CD4-positive, alpha-beta T cell treated with Interleukin-2 at 100 ng/mL for 4 hours (primary cell): ENCODE measurements at regions not wholly inside any gene's neighbourhood (a gene's known extent, or its start where the extent isn't known, plus 50 kb on each side); places are given as distances from the start of the nearest gene placed in this dataset.

ENCODE experiments used
- DNase-seq: peaks from one replicate; pipeline ENCODE4 v3.0.0-alpha.2; 2020; ENCODE audit warnings: low spot score

DNA sequence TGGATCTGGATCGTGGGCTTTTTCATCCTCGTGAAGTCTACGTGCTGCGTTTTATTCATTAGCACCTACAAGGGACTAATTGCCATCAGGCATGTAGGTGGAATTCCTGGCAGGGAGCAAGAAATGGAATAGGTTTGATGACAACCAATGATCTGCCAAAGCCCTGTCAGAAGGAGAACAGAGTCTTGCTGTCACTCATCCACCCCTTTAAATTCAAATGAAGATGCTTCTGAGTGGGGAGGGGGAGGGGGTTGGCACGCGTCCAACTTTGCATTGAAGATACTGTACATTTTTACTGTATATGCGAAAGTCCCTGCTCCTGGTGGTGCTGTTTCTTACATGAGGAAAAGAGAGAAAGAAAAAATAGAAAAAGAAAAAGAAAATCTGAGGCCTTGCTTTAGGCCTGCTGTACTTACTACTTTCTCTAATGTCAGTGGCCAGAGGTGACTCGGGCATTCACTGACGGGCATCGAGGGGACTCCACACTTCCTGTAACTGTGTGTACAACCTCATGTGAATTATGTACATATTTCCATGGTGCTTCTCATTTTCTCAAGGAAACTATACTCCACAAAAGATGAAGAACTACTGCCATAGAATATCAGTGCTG is 569.1 kb downstream of the INHBA start:
- no peak for DNase-seq

DNA sequence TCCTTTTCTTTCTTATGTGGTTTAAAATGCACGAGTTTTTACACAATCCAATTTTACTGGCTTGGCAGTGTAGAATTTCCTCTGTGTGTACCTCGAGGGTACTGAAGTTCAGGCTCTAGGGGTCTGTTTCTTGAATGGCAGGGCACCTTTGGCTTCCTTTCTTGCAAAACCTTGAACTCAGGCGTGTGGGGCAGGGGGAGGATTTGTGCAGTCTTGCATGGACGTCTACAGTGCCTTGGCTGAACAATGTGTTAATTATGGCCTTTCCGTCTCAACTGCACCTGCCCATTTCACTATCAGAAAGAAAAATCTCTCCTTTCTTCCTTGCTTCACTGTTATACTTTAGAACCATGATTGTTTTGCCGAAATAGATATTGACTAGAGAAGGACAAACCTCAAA is 570.9 kb downstream of the INHBA start:
- DNase-seq: no peak

- DNase-seq: no peak
Measured at GRCh38 chr7:41130561-41131236, 572.2 kb downstream of the INHBA start.

- no peak for DNase-seq
Measured at GRCh38 chr7:41130086-41130485, 572.8 kb downstream of the INHBA start.

DNA sequence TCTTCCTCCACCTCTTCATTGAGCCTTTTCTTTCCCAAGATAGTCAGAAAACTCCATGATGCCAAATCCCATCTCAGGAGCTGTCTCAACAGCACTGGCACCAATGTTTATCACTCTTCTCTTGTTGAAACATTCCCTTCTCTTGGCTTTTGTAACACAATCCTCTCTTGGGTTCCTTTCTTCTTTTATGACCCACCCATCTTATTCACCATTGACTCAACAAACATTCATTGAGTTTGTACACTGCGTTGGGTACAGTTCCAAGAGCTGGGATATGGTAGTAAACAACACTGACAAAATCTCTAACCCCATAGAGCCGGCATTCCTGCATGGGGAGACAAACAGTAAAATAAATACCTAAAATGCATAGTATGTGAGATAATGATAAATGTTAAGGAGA is 577.5 kb downstream of the INHBA start:
- DNase-seq: no peak

DNA sequence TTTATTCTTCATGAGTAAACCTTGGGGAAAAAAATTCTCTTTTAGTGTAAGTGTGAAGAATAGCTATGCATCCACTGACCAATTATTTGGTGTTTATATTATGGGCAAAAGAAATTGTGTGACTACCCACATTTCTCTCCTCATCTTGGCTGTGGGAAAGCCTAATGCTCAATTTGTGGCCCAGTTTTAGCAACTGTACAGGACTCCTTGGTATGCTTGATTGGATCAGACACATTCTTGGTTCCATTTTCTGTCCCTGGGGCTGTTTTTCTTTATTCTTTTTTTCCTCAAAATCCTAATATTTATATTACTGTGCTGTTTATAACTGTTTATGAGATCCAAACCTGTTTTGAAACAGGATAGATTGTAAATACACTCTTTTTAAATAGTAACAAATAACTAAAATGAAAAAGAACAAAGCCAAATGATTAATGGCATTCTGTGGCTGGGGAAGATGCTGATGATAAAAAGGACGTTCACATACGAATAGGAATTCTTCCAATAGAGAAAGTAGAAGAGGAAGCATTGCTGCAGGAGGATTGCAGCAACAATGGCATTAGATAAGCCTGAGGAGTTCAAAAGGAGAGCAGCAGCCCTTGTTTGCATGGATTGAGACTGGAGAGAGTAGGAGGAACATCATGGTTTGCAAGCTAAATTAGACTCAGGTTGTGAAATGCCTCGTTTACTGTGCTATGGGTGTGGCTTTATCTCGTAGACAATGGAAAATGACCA is 580.5 kb downstream of the INHBA start:
- no peak for DNase-seq

DNA sequence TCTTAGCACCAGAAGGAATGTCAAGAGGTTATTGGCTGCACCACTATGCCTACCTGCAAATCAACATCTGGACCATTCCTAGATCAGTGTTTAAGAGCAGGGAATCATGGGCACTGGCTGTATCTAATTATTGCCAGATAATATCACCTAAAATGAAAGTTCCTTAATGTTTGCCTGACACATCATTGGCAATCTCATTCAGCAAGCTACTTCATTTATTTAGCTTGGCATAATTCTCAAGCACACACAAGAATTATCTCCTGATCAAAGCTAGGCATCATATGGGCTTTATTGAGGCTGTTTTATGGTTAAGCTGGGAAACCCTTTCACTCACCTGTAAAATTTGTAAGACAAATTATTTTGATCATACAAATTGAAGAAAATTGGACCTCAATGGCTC is 581.7 kb downstream of the INHBA start:
- DNase-seq: no peak

DNA sequence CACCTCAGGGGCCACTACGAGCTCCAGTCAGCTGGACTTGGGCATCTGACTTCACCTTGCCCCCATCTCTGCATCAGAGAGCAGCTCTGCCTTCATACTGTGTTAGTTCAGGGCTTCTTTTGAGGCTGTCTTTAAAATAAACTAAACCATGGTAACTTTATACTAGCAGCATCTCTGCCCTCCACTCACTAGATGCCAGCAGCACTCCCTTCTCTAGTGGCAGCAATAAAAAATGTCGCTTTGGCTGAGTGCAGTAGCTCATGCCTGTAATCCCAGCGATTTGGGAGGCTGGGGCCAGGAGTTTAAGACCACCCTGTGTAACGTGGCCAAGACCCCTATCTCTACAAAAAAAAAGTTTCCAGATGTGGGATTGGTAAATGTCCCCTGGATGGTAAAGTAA is 584.4 kb downstream of the INHBA start:
- DNase-seq: no peak

DNA sequence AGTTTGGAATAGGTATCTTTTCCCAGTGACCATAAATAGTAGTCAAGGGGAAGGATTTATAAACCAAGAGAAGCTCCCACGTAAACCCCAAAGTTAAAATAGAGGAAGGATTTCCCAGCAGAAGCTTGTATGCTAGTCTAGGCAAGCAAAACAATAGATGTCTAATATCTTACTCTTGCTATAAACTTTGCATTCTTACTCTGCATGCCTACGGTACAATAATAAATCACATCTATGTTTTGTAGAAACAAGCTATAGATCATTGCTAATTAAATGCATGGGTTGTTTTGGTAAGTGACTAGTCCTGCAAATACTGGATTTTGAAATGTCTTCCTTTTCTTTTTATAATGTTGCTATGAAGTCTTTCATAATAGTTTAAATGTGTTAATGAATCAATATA is 585.5 kb downstream of the INHBA start:
- DNase-seq: no peak

DNA sequence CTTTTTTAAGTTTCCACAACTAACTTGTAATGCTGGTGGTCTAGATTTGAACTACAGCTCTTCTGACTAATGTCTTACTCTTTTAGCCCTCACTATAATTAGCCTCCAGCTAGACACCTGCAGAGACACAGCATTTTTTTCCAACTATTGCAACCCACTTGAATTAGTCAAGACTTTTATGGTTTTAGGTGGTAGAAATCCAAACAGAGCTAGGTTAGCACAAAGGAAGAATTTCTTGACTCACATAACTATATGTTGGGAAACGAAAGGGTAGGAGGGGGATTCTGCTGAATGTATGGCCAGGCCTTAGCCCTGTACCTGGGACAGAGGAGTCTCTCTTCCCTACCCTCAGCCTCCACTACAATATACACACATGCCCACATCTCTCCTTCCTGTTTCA is 586.1 kb downstream of the INHBA start:
- DNase-seq: no peak

GRCh38 chr7:41116337-41116736 is 586.6 kb downstream of the INHBA start:
- DNase-seq: no peak

DNA sequence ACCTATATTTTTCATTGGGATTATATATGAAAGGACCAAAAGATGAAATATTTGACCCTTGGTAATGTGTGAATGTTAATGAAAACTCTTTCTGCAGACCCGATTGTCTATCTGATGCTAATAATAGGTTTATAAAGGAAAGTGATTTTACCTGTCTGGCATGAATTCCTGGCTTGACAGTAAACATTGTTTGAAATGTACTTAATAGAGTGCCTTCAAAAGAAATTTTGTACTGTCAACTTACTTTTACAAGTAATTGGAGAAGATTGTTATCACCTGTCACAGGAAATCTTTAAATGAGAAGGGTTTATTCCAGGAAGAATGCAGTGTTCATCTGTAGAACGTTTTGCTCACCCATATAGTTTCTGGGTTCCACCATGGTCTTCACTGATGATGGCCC is 588.2 kb downstream of the INHBA start:
- no peak for DNase-seq

DNA sequence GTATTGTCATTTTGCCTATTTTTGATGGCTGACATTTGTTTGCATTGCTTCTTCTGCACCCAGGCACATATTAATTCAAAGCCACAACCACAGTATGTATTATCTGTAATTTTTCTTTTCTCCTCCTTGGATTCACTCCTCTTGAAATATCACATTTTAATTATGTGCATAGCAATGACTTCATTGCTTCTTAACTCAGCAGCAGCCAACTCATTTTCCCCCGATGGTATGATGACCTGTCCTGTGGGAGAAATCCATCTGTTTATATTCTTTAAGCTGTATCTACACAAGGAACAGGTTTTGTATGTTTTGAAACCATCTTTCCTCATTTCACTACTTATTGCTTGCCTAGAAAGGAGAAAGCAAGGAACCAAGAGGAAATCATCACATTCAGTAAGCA is 588.8 kb downstream of the INHBA start:
- no peak for DNase-seq

DNA sequence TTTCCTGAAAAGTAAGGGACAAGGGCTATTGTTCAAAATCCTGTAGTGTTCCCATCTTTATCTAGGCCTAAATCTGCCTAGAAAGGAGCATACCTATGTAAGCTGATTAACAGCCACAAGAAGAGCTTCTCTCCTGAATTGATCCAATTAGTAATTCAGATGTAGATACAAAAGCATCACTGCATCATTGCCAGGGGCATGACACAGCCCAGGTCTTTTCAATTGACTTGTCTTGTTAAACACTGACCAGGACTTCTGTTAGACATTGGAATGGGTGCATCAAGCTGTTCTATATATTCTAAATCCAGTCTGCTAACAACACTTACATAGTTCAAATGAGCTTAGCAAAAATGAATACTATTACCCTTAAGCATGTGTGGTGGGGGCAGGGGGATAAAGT is 589.2 kb downstream of the INHBA start:
- no peak for DNase-seq

DNA sequence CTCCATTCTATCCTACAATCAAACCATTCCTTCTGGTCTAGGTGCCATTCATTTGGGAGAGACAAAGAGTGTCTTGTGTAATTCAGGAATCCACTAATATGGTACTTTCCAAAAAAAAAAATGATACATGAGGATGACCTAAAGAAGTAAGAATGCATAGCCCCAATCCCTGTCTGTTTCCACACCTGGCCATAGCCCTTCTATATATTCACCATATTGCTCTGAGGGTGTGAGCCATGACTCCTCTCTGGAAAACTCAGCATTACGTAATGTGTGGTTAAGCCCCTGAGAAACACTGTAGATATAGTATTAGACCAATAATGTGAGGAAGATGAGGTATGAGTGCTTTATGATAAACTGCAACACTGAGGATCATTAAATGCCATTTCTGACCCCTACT is 592.7 kb downstream of the INHBA start:
- no peak for DNase-seq

- no peak for DNase-seq
Measured at GRCh38 chr7:41108821-41109220, 594.1 kb downstream of the INHBA start.

DNA sequence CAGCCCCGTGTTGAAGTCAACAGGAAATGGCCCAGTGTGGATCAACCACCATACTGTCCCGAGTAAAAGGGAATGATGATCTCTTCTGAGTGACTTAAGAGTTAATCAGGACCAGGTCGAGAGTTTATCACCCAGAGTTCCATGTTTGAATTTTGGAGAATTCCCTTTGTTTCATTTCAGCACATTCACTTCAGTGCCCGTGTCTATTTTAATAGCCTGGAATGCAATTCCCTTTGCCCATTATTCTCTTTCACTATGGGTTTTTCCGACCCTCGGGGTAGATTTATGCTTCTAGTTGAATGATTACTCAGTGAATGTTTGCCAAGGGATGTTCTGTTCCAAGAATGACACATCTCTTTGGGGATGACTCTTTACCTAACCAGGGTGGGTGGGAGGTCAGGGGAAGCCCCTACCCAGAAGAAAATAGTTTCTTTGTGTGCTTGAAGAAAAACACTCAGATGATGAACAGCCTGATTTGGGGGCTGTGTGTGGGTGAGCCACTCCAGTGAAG is 594.9 kb downstream of the INHBA start:
- DNase-seq: no peak

DNA sequence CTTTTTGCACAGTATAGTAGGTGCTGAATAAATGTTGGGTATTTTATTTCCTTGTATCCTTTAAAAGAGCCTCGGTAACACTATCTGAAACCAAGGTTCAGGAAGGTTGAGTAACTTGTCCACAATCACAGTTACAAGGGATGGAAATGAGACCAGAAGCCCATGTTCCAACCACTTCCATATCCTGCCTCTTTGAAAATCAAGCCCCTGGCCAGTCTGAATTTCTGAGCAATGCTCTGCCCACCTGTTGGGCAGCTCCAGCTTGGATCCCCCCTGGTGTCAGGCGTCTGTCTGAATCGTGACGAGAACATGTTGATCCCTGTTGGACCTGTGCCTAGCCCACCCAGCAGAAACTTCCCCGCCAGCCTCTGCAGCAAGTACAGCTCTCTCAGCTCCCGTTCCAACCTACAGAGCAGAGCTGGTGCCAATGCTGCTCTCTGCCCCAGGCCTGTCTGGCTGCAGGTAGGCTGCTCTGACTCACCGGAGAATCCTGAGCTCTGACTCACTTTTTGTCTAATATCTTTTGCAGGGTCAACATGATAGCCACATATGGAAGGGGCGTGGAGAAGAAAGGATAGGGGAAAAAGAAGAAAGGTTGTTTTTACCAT is 595.5 kb downstream of the INHBA start:
- DNase-seq: no peak

- DNase-seq: no peak
Measured at GRCh38 chr7:41104631-41105030, 598.3 kb downstream of the INHBA start.

- DNase-seq: no peak
Measured at GRCh38 chr7:41103331-41103730, 599.6 kb downstream of the INHBA start.

DNA sequence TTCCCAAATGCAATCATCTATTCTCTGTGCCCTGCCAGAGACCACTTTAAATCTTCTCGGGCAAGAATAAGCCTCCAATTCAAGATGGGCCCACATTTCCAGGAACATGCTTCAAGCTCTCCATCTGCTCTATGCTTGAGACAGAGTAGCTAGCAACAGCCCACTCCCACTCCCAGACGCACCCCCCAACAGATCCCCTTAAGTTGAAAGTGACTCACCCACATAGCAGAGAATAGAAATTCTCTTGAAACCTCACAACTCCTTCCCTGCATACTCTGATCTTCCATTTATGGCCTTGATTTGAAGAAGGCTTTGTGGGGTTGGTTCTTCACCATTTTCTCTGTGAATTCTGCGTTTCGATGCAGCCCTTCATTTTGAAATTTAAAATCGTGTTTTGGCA is 604.0 kb downstream of the INHBA start:
- no peak for DNase-seq

DNA sequence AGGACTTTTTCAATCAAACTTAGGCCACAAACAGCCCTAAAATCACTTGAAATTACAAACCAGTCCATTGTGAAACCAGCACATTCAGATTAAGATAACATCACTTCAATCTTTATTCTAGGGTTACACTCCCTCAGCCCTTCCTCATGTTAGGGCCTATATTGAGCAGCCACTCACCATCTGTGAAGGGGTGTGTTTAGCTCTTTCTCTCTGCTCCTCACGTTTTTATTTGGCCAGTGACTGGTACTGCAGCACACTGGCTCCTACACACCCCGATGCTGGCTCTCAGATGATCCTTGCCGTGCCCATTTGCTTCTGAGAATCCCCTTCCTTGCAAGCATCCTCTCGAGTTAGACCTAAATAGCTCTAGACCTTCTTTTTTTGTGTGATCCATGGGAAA is 604.5 kb downstream of the INHBA start:
- no peak for DNase-seq

DNA sequence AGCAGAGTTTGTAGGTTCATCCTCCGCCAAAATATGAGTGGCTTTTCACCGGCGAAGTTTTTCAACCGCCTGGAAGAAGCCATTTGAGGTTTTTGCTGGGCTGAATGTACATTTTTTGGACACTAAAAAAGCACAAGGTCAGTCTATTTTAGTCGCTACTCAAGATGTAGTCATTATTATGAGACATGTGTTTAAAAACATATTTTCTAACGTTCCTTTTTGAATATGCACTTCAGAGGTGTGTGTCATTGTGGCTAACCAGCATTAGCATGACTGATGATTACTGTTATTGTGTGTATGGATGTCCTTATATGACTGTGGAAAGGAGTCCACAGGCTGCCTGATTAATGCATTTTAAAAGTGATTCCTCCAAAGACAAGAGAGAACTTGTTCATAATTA is 605.4 kb downstream of the INHBA start:
- DNase-seq: no peak
